Small intestine (tissue), 7 donors: ENCODE measurements at regions not wholly inside any gene's neighbourhood (a gene's known extent, or its start where the extent isn't known, plus 50 kb on each side); places are given as distances from the start of the nearest gene placed in this dataset.
A peak's percentile ranks its signal among the peaks of the same experiment; 100 is the strongest.

Source experiments
- DNase-seq, 2 donors: peaks; one replicate each; pipeline versions ENCODE4 v3.0.0 to v3.0.0-alpha.2; 2013
- FAIRE-seq: peaks from 2 replicates; lab custom pipeline; 2012; peaks lifted over from hg19 to GRCh38; lab: Jason Lieb, UNC
- H3K27ac ChIP-seq, 3 donors: one replicate each; pipeline ENCODE4 v1.5.1; 2013; ENCODE audit warnings: low read length in 2 of 3, mild to moderate bottlenecking in 2 of 3, control low read depth in 1 of 3, inconsistent platforms in 1 of 3, low read depth in 1 of 3, moderate library complexity in 1 of 3
- H3K27me3 ChIP-seq, 3 donors: one replicate each; pipeline ENCODE4 v1.6.1; 2013; ENCODE audit warnings: low read length in 3 of 3, inconsistent platforms in 1 of 3; ENCODE audit not compliant: control insufficient read depth in 3 of 3, insufficient read depth in 3 of 3
- H3K36me3 ChIP-seq, 3 donors: one replicate each; pipeline ENCODE4 v1.6.1; 2013; ENCODE audit warnings: low read length in 3 of 3, inconsistent platforms in 1 of 3, low read depth in 1 of 3, mild to moderate bottlenecking in 1 of 3, moderate library complexity in 1 of 3; ENCODE audit not compliant: control insufficient read depth in 3 of 3, insufficient read depth in 2 of 3
- H3K4me1 ChIP-seq, 3 donors: one replicate each; pipeline ENCODE4 v1.6.1; 2013; ENCODE audit warnings: low read length in 2 of 3, inconsistent platforms in 1 of 3, low read depth in 1 of 3, mild to moderate bottlenecking in 1 of 3, moderate library complexity in 1 of 3; ENCODE audit not compliant: control insufficient read depth in 3 of 3, insufficient read depth in 2 of 3
- H3K4me3 ChIP-seq, 3 donors: one replicate each; pipeline ENCODE4 v1.5.1; 2013; ENCODE audit warnings: low read length in 3 of 3, control low read depth in 1 of 3, inconsistent platforms in 1 of 3, low read depth in 1 of 3, mild to moderate bottlenecking in 1 of 3, moderate library complexity in 1 of 3
- H3K9me3 ChIP-seq, 2 donors: one replicate each; pipeline ENCODE4 v1.6.1; 2013; ENCODE audit warnings: low read depth in 1 of 2, low read length in 1 of 2; ENCODE audit not compliant: control insufficient read depth in 2 of 2, insufficient read depth in 1 of 2
- WGBS, 3 donors: extraction: QIAGEN DNeasy Blood & Tissue Kit; methylation state at CpG; one replicate each; pipeline ENCODE4 v1.1.7; 2013; 5-methylcytosine and 5-hydroxymethylcytosine counted together
- donor health status: healthy with polysubstance abuse.
- donor health status: control.
- donor health status: control.
- donor health status: Bipolar disorder and iron deficiency.
- donor health status: healthy.

GRCh38 chr20:50374541-50375078 is 135.6 kb upstream of the PTPN1 start:
- no peaks in the 10 kb centered on the region for H3K9me3 ChIP-seq
- FAIRE-seq: no peak
- 35 to 67% (median 47%) methylated on average over 4 of the region's 4 CpGs for WGBS, 3 donors
- DNase-seq: peak in 1 of 2 donors; percentile 71
- no peaks in the 10 kb centered on the region for H3K36me3 ChIP-seq
- H3K27me3 ChIP-seq: no peaks in the 10 kb centered on the region
- H3K27ac ChIP-seq: peak overlapping the region in 1 of 3 donors; percentile 4
- peaks cover 6 to 56% (median 10%) of the 10 kb centered on the region in 3 donors for H3K4me1 ChIP-seq
- H3K4me3 ChIP-seq: no peak overlapping the region

GRCh38 chr20:50376179-50376887 is 133.8 kb upstream of the PTPN1 start:
- Histone ChIP-seq H3K27me3 (no peaks in the 10 kb centered on the region), H3K9me3 (no peaks in the 10 kb centered on the region), H3K4me1 (peaks cover 6 to 63% (median 10%) of the 10 kb centered on the region in 3 donors), H3K36me3 (peaks cover 0 to 3% (median 0%) of the 10 kb centered on the region in 3 donors), H3K4me3 (no peak overlapping the region), H3K27ac (no peak overlapping the region)
- 88 to 90% (median 89%) methylated on average over 11 to 14 of the region's 14 CpGs for WGBS, 3 donors
- FAIRE-seq (no peak), DNase-seq (no peak)

- Histone ChIP-seq H3K4me3 (no peak overlapping the region), H3K36me3 (peaks cover 0 to 3% (median 0%) of the 10 kb centered on the region in 3 donors), H3K4me1 (peaks cover 6 to 67% (median 11%) of the 10 kb centered on the region in 3 donors), H3K27me3 (no peaks in the 10 kb centered on the region), H3K27ac (no peak overlapping the region), H3K9me3 (no peaks in the 10 kb centered on the region)
- 79 to 84% (median 83%) methylated on average over 17 of the region's 17 CpGs for WGBS, 3 donors
- DNase-seq (no peak), FAIRE-seq (no peak)
Observed at GRCh38 chr20:50376888-50377459, 133.2 kb upstream of the PTPN1 start.

- peak overlapping the region; percentile 87 to 95 (median 87) for H3K27ac ChIP-seq
- H3K36me3 ChIP-seq: peaks cover 0 to 3% (median 0%) of the 10 kb centered on the region in 3 donors
- H3K4me1 ChIP-seq: peaks cover 6 to 67% (median 19%) of the 10 kb centered on the region in 3 donors
- whole genome bisulfite sequencing, 3 donors: 44 to 64% (median 58%) methylated on average over 14 of the region's 14 CpGs
- peak overlapping the region in 1 of 3 donors; percentile 30 for H3K4me3 ChIP-seq
- FAIRE-seq: no peak
- H3K27me3 ChIP-seq: no peaks in the 10 kb centered on the region
- no peaks in the 10 kb centered on the region for H3K9me3 ChIP-seq
- DNase-seq: no peak
Observed at GRCh38 chr20:50378170-50379000, 131.8 kb upstream of the PTPN1 start.

GRCh38 chr20:50379049-50379990 is 130.9 kb upstream of the PTPN1 start:
- no peaks in the 10 kb centered on the region for H3K9me3 ChIP-seq
- WGBS, 3 donors: 15 to 31% (median 27%) methylated on average over 38 of the region's 38 CpGs
- no peak for FAIRE-seq
- H3K27ac ChIP-seq: peak overlapping the region; percentile 87 to 95 (median 87)
- peaks cover 6 to 64% (median 17%) of the 10 kb centered on the region in 3 donors for H3K4me1 ChIP-seq
- H3K27me3 ChIP-seq: no peaks in the 10 kb centered on the region
- peak; percentile 94 to 97 for DNase-seq
- peak overlapping the region in 2 of 3 donors; percentile 9 to 30 for H3K4me3 ChIP-seq
- H3K36me3 ChIP-seq: peaks cover 0 to 3% (median 0%) of the 10 kb centered on the region in 3 donors

- Histone ChIP-seq H3K27ac (peak overlapping the region in 2 of 3 donors; percentile 87 to 95), H3K36me3 (peaks cover 0 to 3% (median 0%) of the 10 kb centered on the region in 3 donors), H3K4me1 (peaks cover 6 to 60% (median 17%) of the 10 kb centered on the region in 3 donors), H3K9me3 (no peaks in the 10 kb centered on the region), H3K27me3 (no peaks in the 10 kb centered on the region), H3K4me3 (no peak overlapping the region)
- 74 to 84% (median 82%) methylated on average over 16 of the region's 16 CpGs for WGBS, 3 donors
- no peak for FAIRE-seq
- DNase-seq: no peak
Observed at GRCh38 chr20:50379991-50380696, 130.0 kb upstream of the PTPN1 start.

- DNase-seq (peak in 1 of 2 donors; percentile 60), FAIRE-seq (no peak)
- H3K9me3 ChIP-seq: no peaks in the 10 kb centered on the region
- no peaks in the 10 kb centered on the region for H3K27me3 ChIP-seq
- H3K36me3 ChIP-seq: peaks cover 0 to 3% (median 0%) of the 10 kb centered on the region in 3 donors
- H3K4me3 ChIP-seq: no peak overlapping the region
- H3K4me1 ChIP-seq: peaks cover 6 to 60% (median 17%) of the 10 kb centered on the region in 3 donors
- peak overlapping the region in 1 of 3 donors; percentile 95 for H3K27ac ChIP-seq
- 23 to 46% (median 27%) methylated on average over 5 of the region's 5 CpGs for WGBS, 3 donors
Observed at GRCh38 chr20:50380697-50381040, 129.5 kb upstream of the PTPN1 start.
